ENCODE measurements at regions not wholly inside any gene's neighbourhood (a gene's known extent, or its start where the extent isn't known, plus 50 kb on each side); places are given as distances from the start of the nearest gene placed in this dataset.

- Histone ChIP-seq H3K27ac (no peak overlapping the region), H3K36me3 (no peaks in the 10 kb centered on the region), H3K27me3 (no peaks in the 10 kb centered on the region), H3K9me3 (no peaks in the 10 kb centered on the region), H3K4me3 (no peak overlapping the region), H3K4me1 (peaks cover 0 to 5% of the 10 kb centered on the region in 2 donors)
- DNase-seq (ENCODE audit: low spot score) = no peak
- TF ChIP-seq CTCF (IDR thresholded peaks at IDR 0.05) = no peak
Measured at GRCh38 chr2:109070290-109070689, 58.7 kb upstream of the SH3RF3 start.

- Histone ChIP-seq H3K27ac (no peak overlapping the region), H3K27me3 (no peaks in the 10 kb centered on the region), H3K36me3 (no peaks in the 10 kb centered on the region), H3K4me3 (no peak overlapping the region), H3K4me1 (peaks cover 0 to 8% of the 10 kb centered on the region in 2 donors), H3K9me3 (no peaks in the 10 kb centered on the region)
- no peak for DNase-seq (ENCODE audit: low spot score)
- no peak for TF ChIP-seq CTCF (IDR thresholded peaks at IDR 0.05)
Measured at GRCh38 chr2:109069331-109070194, 59.4 kb upstream of the SH3RF3 start.

- Histone ChIP-seq H3K4me1 (peaks cover 0 to 8% of the 10 kb centered on the region in 2 donors), H3K36me3 (no peaks in the 10 kb centered on the region), H3K4me3 (no peak overlapping the region), H3K9me3 (no peaks in the 10 kb centered on the region), H3K27me3 (no peaks in the 10 kb centered on the region), H3K27ac (no peak overlapping the region)
- TF ChIP-seq CTCF (IDR thresholded peaks at IDR 0.05) = no peak
- DNase-seq (ENCODE audit: low spot score) = no peak
Measured at GRCh38 chr2:109068811-109069210, 60.2 kb upstream of the SH3RF3 start.

- DNase-seq (ENCODE audit: low spot score) = no peak
- H3K4me1 ChIP-seq = peaks cover 0 to 8% of the 10 kb centered on the region in 2 donors
- H3K9me3 ChIP-seq = no peaks in the 10 kb centered on the region
- H3K4me3 ChIP-seq = no peak overlapping the region
- no peak overlapping the region for H3K27ac ChIP-seq
- H3K27me3 ChIP-seq = no peaks in the 10 kb centered on the region
- TF ChIP-seq CTCF (IDR thresholded peaks at IDR 0.05) = no peak
- no peaks in the 10 kb centered on the region for H3K36me3 ChIP-seq
Measured at GRCh38 chr2:109067631-109068125, 61.3 kb upstream of the SH3RF3 start.

- no peak overlapping the region for H3K4me3 ChIP-seq
- no peak for TF ChIP-seq CTCF (IDR thresholded peaks at IDR 0.05)
- no peaks in the 10 kb centered on the region for H3K36me3 ChIP-seq
- H3K27me3 ChIP-seq = no peaks in the 10 kb centered on the region
- peaks cover 0 to 8% of the 10 kb centered on the region in 2 donors for H3K4me1 ChIP-seq
- DNase-seq (ENCODE audit: low spot score) = no peak
- no peaks in the 10 kb centered on the region for H3K9me3 ChIP-seq
- no peak overlapping the region for H3K27ac ChIP-seq
Measured at GRCh38 chr2:109066917-109067597, 61.9 kb upstream of the SH3RF3 start.

Measured in right atrium auricular region (tissue), 2 donors.